ENCODE measurements at regions not wholly inside any gene's neighbourhood (a gene's known extent, or its start where the extent isn't known, plus 50 kb on each side); places are given as distances from the start of the nearest gene placed in this dataset.

GRCh38 chr7:24341691-24342413 is 57.9 kb downstream of the NPY start:
- intact Hi-C loops (cut with micrococcal nuclease) = no loop called here
- CTCF ChIA-PET = interaction anchor here (0.9 kb wide), 1 partner anchor 20 kb away, joined by 7 read pairs; no protein-coding TSS in a partner anchor

GRCh38 chr7:24343614-24344013 is 59.6 kb downstream of the NPY start:
- DNase-seq = no peak
- no peaks in the 10 kb centered on the region for H3K36me3 Mint-ChIP-seq
- H3K9me3 Mint-ChIP-seq = no peaks in the 10 kb centered on the region
- intact Hi-C loops (cut with micrococcal nuclease) = no loop called here
- no peaks in the 10 kb centered on the region for H3K4me1 Mint-ChIP-seq (ENCODE audit: low read depth)
- ChIA-PET CTCF (no interaction called here), POLR2A (no interaction called here)
- H3K27ac Mint-ChIP-seq = no peak overlapping the region
- no peaks in the 10 kb centered on the region for H3K27me3 Mint-ChIP-seq
- H3K4me3 Mint-ChIP-seq = no peak overlapping the region

More at GRCh38 chr7:24341691-24342413, 57.9 kb downstream of the NPY start:
- DNase-seq = no peak
- H3K36me3 Mint-ChIP-seq = no peaks in the 10 kb centered on the region
- no peaks in the 10 kb centered on the region for H3K9me3 Mint-ChIP-seq
- POLR2A ChIA-PET = no interaction called here
- H3K27ac Mint-ChIP-seq = no peak overlapping the region
- H3K4me1 Mint-ChIP-seq (ENCODE audit: low read depth) = peaks cover under 1% of the 10 kb centered on the region
- peaks cover 9% of the 10 kb centered on the region for H3K27me3 Mint-ChIP-seq
- no peak overlapping the region for H3K4me3 Mint-ChIP-seq

GRCh38 chr7:24346129-24346528 is 62.1 kb downstream of the NPY start:
- no peaks in the 10 kb centered on the region for H3K9me3 Mint-ChIP-seq

GRCh38 chr7:24346716-24347115 is 62.7 kb downstream of the NPY start:
- DNase-seq = no peak
- H3K36me3 Mint-ChIP-seq = no peaks in the 10 kb centered on the region
- peaks cover 15% of the 10 kb centered on the region for H3K27me3 Mint-ChIP-seq
- ChIA-PET POLR2A (interaction anchor here (1.2 kb wide), 1 partner anchor 11 kb away, joined by 4 read pairs; no protein-coding TSS in a partner anchor), CTCF (no interaction called here)
- intact Hi-C loops (cut with micrococcal nuclease) = no loop called here
- no peak overlapping the region for H3K4me3 Mint-ChIP-seq
- H3K27ac Mint-ChIP-seq = no peak overlapping the region
- no peaks in the 10 kb centered on the region for H3K4me1 Mint-ChIP-seq (ENCODE audit: low read depth)
- H3K9me3 Mint-ChIP-seq = no peaks in the 10 kb centered on the region

More at GRCh38 chr7:24346129-24346528, 62.1 kb downstream of the NPY start:
- H3K27me3 Mint-ChIP-seq = peaks cover 12% of the 10 kb centered on the region
- intact Hi-C loops (cut with micrococcal nuclease) = no loop called here
- DNase-seq = no peak
- H3K4me1 Mint-ChIP-seq (ENCODE audit: low read depth) = no peaks in the 10 kb centered on the region
- H3K27ac Mint-ChIP-seq = no peak overlapping the region
- ChIA-PET POLR2A (interaction anchor here (1.2 kb wide), 1 partner anchor 10 kb away, joined by 4 read pairs; no protein-coding TSS in a partner anchor), CTCF (no interaction called here)
- H3K36me3 Mint-ChIP-seq = no peaks in the 10 kb centered on the region
- H3K4me3 Mint-ChIP-seq = no peak overlapping the region

GRCh38 chr7:24349339-24349738 is 65.3 kb downstream of the NPY start:
- intact Hi-C loops (cut with micrococcal nuclease) = no loop called here
- peaks cover 23% of the 10 kb centered on the region for H3K27me3 Mint-ChIP-seq
- DNase-seq = no peak
- H3K9me3 Mint-ChIP-seq = no peaks in the 10 kb centered on the region
- no peaks in the 10 kb centered on the region for H3K36me3 Mint-ChIP-seq
- no peak overlapping the region for H3K4me3 Mint-ChIP-seq
- CTCF ChIA-PET = no interaction called here
- no peak overlapping the region for H3K27ac Mint-ChIP-seq
- POLR2A ChIA-PET = no interaction called here
- no peaks in the 10 kb centered on the region for H3K4me1 Mint-ChIP-seq (ENCODE audit: low read depth)

GRCh38 chr7:24354456-24354855 is 70.5 kb downstream of the NPY start:
- H3K27me3 Mint-ChIP-seq = peaks cover 27% of the 10 kb centered on the region
- H3K36me3 Mint-ChIP-seq = no peaks in the 10 kb centered on the region
- DNase-seq = no peak
- ChIA-PET CTCF (no interaction called here), POLR2A (no interaction called here)
- no peak overlapping the region for H3K4me3 Mint-ChIP-seq
- intact Hi-C loops (cut with micrococcal nuclease) = no loop called here
- no peak overlapping the region for H3K27ac Mint-ChIP-seq
- H3K4me1 Mint-ChIP-seq (ENCODE audit: low read depth) = peaks cover 11% of the 10 kb centered on the region
- H3K9me3 Mint-ChIP-seq = peaks cover 5% of the 10 kb centered on the region

GRCh38 chr7:24356718-24357386 is 72.9 kb downstream of the NPY start:
- intact Hi-C loops (cut with micrococcal nuclease) = loop anchor here (1.0 to 2.0 kb wide), 2 partner anchors 21 to 398 kb away; no protein-coding TSS in a partner anchor
- peaks cover 19% of the 10 kb centered on the region for H3K27me3 Mint-ChIP-seq
- H3K27ac Mint-ChIP-seq = no peak overlapping the region
- no peak overlapping the region for H3K4me3 Mint-ChIP-seq
- DNase-seq = no peak
- POLR2A ChIA-PET = interaction anchor here (1.3 kb wide), 1 partner anchor 20 kb away, joined by 4 read pairs; no protein-coding TSS in a partner anchor
- CTCF ChIA-PET = interaction anchor here (1.8 kb wide), 1 partner anchor 21 kb away, joined by 6 read pairs; no protein-coding TSS in a partner anchor
- peaks cover 11% of the 10 kb centered on the region for H3K4me1 Mint-ChIP-seq (ENCODE audit: low read depth)
- H3K36me3 Mint-ChIP-seq = no peaks in the 10 kb centered on the region
- peaks cover 5% of the 10 kb centered on the region for H3K9me3 Mint-ChIP-seq

GRCh38 chr7:24361001-24361400 is 77.0 kb downstream of the NPY start:
- H3K4me1 Mint-ChIP-seq (ENCODE audit: low read depth) = peaks cover 11% of the 10 kb centered on the region
- no peak overlapping the region for H3K4me3 Mint-ChIP-seq
- no peaks in the 10 kb centered on the region for H3K9me3 Mint-ChIP-seq
- H3K36me3 Mint-ChIP-seq = no peaks in the 10 kb centered on the region
- ChIA-PET CTCF (no interaction called here), POLR2A (no interaction called here)
- intact Hi-C loops (cut with micrococcal nuclease) = no loop called here
- H3K27me3 Mint-ChIP-seq = peaks cover 13% of the 10 kb centered on the region
- H3K27ac Mint-ChIP-seq = no peak overlapping the region
- no peak for DNase-seq

- Mint-ChIP-seq H3K4me3 (no peak overlapping the region), H3K27ac (no peak overlapping the region), H3K36me3 (no peaks in the 10 kb centered on the region), H3K4me1 (ENCODE audit: low read depth) (no peaks in the 10 kb centered on the region), H3K9me3 (no peaks in the 10 kb centered on the region), H3K27me3 (peaks cover 14% of the 10 kb centered on the region)
- ChIA-PET CTCF (no interaction called here), POLR2A (no interaction called here)
- intact Hi-C loops (cut with micrococcal nuclease) = no loop called here
- no peak for DNase-seq
Observed at GRCh38 chr7:24365606-24366005, 81.6 kb downstream of the NPY start.

- Mint-ChIP-seq H3K27ac (no peak overlapping the region), H3K4me3 (no peak overlapping the region), H3K9me3 (no peaks in the 10 kb centered on the region), H3K36me3 (no peaks in the 10 kb centered on the region), H3K27me3 (peaks cover 12% of the 10 kb centered on the region), H3K4me1 (ENCODE audit: low read depth) (no peaks in the 10 kb centered on the region)
- intact Hi-C loops (cut with micrococcal nuclease) = no loop called here
- DNase-seq = no peak
- ChIA-PET POLR2A (no interaction called here), CTCF (no interaction called here)
Observed at GRCh38 chr7:24366876-24367275, 82.9 kb downstream of the NPY start.

GRCh38 chr7:24368161-24368560 is 84.2 kb downstream of the NPY start:
- Mint-ChIP-seq H3K4me1 (ENCODE audit: low read depth) (no peaks in the 10 kb centered on the region), H3K27ac (no peak overlapping the region), H3K36me3 (no peaks in the 10 kb centered on the region), H3K9me3 (no peaks in the 10 kb centered on the region), H3K4me3 (no peak overlapping the region), H3K27me3 (peaks cover 12% of the 10 kb centered on the region)
- DNase-seq = no peak
- ChIA-PET POLR2A (no interaction called here), CTCF (no interaction called here)
- intact Hi-C loops (cut with micrococcal nuclease) = no loop called here

- no peak overlapping the region for H3K27ac Mint-ChIP-seq
- H3K36me3 Mint-ChIP-seq = no peaks in the 10 kb centered on the region
- peaks cover 9% of the 10 kb centered on the region for H3K27me3 Mint-ChIP-seq
- ChIA-PET CTCF (no interaction called here), POLR2A (no interaction called here)
- intact Hi-C loops (cut with micrococcal nuclease) = no loop called here
- H3K4me3 Mint-ChIP-seq = no peak overlapping the region
- no peaks in the 10 kb centered on the region for H3K9me3 Mint-ChIP-seq
- no peaks in the 10 kb centered on the region for H3K4me1 Mint-ChIP-seq (ENCODE audit: low read depth)
- peak; percentile 25 for DNase-seq
Observed at GRCh38 chr7:24370541-24370940, 86.6 kb downstream of the NPY start.

All from activated CD4-positive, alpha-beta memory T cell treated with anti-CD3 and anti-CD28 coated beads for 36 hours (primary cell).